ENCODE measurements at regions not wholly inside any gene's neighbourhood (a gene's known extent, or its start where the extent isn't known, plus 50 kb on each side); places are given as distances from the start of the nearest gene placed in this dataset.

GRCh38 chr4:23224684-23225420 is 532.1 kb downstream of the GBA3 start:
- TF ChIP-seq, protein P1, sequence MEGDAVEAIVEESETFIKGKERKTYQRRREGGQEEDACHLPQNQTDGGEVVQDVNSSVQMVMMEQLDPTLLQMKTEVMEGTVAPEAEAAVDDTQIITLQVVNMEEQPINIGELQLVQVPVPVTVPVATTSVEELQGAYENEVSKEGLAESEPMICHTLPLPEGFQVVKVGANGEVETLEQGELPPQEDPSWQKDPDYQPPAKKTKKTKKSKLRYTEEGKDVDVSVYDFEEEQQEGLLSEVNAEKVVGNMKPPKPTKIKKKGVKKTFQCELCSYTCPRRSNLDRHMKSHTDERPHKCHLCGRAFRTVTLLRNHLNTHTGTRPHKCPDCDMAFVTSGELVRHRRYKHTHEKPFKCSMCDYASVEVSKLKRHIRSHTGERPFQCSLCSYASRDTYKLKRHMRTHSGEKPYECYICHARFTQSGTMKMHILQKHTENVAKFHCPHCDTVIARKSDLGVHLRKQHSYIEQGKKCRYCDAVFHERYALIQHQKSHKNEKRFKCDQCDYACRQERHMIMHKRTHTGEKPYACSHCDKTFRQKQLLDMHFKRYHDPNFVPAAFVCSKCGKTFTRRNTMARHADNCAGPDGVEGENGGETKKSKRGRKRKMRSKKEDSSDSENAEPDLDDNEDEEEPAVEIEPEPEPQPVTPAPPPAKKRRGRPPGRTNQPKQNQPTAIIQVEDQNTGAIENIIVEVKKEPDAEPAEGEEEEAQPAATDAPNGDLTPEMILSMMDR (IDR thresholded peaks at IDR 0.05), result no peak
- no peak overlapping the region for H3K4me3 ChIP-seq
- no peak for DNase-seq (ENCODE audit: low spot score)
- no peak overlapping the region for H3K27ac ChIP-seq

DNA sequence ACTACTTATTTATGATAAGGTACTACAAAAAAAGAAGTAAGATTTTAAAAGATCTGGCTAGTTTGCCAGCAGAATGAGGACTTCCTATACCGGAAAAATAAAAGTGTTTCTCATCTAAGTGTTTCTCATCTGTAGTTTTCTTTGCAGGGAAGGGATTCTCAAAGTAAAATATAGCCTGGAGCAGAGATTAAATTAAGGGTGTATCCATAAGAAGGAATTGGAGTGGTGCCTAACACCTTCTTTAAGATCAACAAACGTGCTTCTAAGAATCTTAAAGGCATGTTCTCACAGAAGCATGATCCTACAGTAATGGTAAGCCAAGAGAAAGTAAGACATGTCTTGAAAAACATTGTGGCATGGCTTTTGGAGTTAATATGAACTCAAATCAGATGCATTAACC is 528.2 kb downstream of the GBA3 start:
- no peak for DNase-seq (ENCODE audit: low spot score)
- Histone ChIP-seq H3K27ac (no peak overlapping the region), H3K4me3 (no peak overlapping the region)
- TF ChIP-seq, protein P1 (IDR thresholded peaks at IDR 0.05), result no peak

DNA sequence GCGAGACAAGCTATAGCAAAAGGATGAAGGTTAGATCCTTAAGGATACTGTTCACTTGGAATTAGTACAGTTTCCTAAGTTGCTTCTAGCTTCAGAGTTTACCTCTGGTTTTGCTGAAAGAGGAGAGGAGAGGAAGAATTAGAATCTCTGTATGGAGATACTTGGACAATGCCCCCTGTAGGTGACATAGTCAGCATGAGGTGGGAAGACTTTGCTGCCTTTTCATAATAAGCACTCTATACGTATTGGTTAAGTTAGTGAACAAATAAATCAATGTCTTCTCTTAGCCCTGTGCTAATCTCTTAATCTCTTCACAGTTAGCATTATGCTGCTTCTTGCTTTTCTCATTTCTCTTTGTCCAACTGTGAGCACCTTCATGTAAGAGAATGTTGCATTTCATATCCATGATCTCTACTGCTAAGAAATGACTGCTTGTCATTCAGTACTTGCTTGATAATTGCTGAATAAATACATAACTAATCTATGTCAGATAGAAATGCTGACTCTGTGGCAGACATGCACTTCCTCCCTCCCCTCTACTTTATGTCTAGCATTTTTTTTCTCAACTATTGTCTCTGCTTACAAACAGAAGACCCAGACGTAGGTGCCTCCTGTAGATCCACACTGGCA is 527.2 kb downstream of the GBA3 start:
- TF ChIP-seq, protein P1 (IDR thresholded peaks at IDR 0.05), result no peak
- DNase-seq (ENCODE audit: low spot score), result no peak
- Histone ChIP-seq H3K4me3 (no peak overlapping the region), H3K27ac (no peak overlapping the region)

DNA sequence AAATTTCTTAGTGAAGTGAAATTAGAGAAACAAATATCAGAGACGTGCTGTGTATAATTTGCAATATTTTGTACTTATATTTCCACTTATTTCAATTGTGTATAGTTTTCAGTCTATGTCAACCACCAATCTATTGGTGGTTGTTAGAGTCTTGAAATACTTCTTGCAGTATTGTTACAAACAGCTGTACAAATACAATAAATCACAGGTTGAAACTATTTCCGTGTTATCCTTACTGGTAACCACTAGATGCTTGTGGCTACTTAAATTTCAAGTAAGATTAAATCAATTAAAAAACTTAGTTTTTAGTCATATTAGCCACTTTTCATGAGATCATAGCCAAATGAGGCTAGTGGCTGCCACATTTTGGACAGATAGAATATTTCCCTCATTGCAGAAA is 520.5 kb downstream of the GBA3 start:
- H3K4me3 ChIP-seq, result no peak overlapping the region
- no peak for DNase-seq (ENCODE audit: low spot score)
- H3K27ac ChIP-seq, result no peak overlapping the region
- TF ChIP-seq, protein P1 (IDR thresholded peaks at IDR 0.05), result no peak

DNA sequence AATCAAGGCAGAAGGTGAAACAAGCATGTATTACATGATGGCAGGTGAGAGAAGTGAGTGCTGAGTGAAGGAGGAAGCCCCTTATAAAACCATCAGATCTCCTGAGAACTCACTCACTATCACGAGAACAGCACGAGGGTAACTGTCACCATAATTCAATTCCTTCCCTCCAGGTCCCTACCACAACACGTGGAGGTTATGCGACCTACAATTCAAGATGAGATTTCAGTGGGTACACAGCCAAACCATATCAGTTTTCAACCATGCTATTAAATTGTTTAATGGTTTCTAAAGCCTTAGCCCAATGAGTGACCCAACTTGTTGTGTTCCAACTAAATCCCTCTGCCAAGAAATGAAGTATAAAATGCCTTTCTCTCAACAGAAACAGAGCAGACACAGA is 519.8 kb downstream of the GBA3 start:
- H3K4me3 ChIP-seq, result no peak overlapping the region

GRCh38 chr4:23207059-23207458 is 514.3 kb downstream of the GBA3 start:
- no peak for DNase-seq (ENCODE audit: low spot score)
- H3K27ac ChIP-seq, result no peak overlapping the region
- no peak overlapping the region for H3K4me3 ChIP-seq
- TF ChIP-seq, protein P1 (IDR thresholded peaks at IDR 0.05), result no peak

More for the DNA sequence above, 519.8 kb downstream of the GBA3 start:
- no peak for DNase-seq (ENCODE audit: low spot score)
- no peak overlapping the region for H3K27ac ChIP-seq
- TF ChIP-seq, protein P1 (IDR thresholded peaks at IDR 0.05), result no peak

DNA sequence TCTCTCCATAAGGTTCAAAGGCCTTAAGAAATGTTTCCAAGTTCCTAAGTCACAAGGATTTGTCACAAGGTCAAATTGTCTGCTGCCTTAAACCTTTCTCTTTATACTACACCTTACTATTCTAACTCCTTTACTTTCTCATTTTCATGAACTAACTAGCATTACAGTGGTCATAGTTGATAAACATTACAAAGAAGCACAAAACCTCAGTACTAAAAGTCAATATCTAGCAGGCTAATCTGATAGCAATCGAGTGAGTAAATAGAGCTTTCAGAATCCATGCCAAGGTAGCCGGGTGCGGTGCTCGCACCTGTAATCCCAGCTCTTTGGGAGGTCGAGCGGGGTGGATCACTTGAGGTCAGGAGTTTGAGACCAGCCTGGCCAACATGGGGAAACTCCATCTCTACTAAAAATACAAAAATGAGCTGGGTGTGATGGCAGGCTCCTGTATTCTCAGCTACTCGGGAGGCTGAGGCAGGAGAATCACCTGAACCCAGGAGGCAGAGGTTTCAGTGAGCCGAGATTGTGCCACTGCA is 510.0 kb downstream of the GBA3 start:
- Histone ChIP-seq H3K4me3 (no peak overlapping the region), H3K27ac (no peak overlapping the region)
- TF ChIP-seq, protein P1 (IDR thresholded peaks at IDR 0.05), result no peak
- no peak for DNase-seq (ENCODE audit: low spot score)

Data from coronary artery (tissue), 2 donors.